ELR (cell line): ENCODE measurements at regions not wholly inside any gene's neighbourhood (a gene's known extent, or its start where the extent isn't known, plus 50 kb on each side); places are given as distances from the start of the nearest gene placed in this dataset.
"Not testable (repeated sequence)": the region's sequence is repeated elsewhere in the genome, so short reads cannot be mapped to it uniquely, and the experiment has no call there.

Experiments used
- DNase-seq: peaks from one replicate; pipeline ENCODE4 v3.0.0-alpha.2; 2015; ENCODE audit warnings: low read depth

GRCh38 chr14:104230946-104231345, 92.6 kb downstream of the KIF26A start:
- no peak for DNase-seq

GRCh38 chr14:104232070-104232484, 93.7 kb downstream of the KIF26A start:
- no peak for DNase-seq

GRCh38 chr14:104234007-104234786, 95.8 kb downstream of the KIF26A start:
- DNase-seq, result not testable (repeated sequence)

DNA sequence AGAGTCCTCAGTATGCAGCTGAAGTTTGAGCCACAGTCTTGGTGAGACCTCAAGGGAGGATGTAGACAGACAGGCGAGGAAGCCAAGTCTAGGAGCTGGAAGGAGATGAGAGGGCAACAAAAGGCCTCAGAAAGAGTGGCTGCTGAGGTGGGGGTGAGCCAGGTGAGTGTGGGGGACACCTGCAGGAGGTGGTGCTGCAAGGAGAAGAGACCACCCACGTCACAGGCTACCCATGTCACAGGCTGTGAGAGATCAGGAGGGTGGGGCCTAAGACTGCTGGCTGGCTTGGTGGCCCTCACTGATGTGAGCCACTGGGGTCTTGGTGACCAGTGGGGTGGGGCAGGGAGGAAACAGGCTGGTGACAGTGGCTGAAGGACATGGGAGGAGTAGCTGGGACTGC, 97.3 kb downstream of the KIF26A start:
- DNase-seq, result no peak

- DNase-seq, result no peak
Measured at GRCh38 chr14:104237651-104238423, 99.5 kb downstream of the KIF26A start.

DNA sequence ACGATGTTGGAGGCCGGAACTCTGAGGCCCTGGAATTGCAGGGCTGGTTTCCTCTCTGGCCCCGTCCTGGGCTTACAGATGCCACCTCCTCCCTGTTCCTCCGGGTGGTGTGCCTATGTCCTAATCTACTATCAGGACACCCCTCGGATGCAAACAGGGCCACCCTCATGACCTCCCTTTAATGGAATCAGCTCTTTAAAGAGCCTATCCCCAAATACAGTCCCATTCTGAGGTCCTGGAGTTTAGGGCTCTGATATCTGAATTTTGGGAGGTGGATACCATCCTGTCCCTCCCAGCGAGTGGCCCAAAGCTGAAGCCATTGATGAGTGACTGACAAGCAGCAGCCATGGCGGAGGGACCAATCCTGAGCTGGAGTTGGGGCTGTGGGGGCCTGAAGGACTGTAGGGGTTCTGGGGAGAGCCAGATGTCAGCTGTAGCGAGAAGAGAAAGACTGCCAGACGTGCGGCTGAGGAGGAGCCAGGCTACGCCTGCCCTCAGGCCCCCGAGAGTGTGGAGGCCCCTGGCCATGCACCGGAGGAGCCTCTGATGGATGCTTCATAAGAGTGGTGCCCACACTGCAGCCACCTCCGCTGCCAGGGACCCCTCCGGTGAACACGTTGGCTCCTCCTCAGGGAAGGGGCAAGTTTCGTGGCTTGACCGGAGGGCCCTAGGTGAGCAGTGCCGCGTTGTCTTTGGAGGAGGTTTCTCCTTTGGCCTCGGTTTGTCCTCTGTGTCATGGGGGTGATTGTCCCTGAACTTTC, 100.2 kb downstream of the KIF26A start:
- no peak for DNase-seq

GRCh38 chr14:104239185-104239775, 100.9 kb downstream of the KIF26A start:
- no peak for DNase-seq

GRCh38 chr14:104239861-104240301, 101.5 kb downstream of the KIF26A start:
- DNase-seq, result no peak

- no peak for DNase-seq
Measured at GRCh38 chr14:104240434-104241157, 102.2 kb downstream of the KIF26A start.

- no peak for DNase-seq
Measured at GRCh38 chr14:104243200-104243599, 104.8 kb downstream of the KIF26A start.

GRCh38 chr14:104244221-104245011, 106.0 kb downstream of the KIF26A start:
- DNase-seq, result no peak

- no peak for DNase-seq
Measured at GRCh38 chr14:104245075-104245474, 106.7 kb downstream of the KIF26A start.

- no peak for DNase-seq
Measured at GRCh38 chr14:104245723-104246122, 107.3 kb downstream of the KIF26A start.

- DNase-seq, result no peak
Measured at GRCh38 chr14:104246401-104247335, 108.3 kb downstream of the KIF26A start.

- no peak for DNase-seq
Measured at GRCh38 chr14:104247336-104248202, 109.2 kb downstream of the KIF26A start.

DNA sequence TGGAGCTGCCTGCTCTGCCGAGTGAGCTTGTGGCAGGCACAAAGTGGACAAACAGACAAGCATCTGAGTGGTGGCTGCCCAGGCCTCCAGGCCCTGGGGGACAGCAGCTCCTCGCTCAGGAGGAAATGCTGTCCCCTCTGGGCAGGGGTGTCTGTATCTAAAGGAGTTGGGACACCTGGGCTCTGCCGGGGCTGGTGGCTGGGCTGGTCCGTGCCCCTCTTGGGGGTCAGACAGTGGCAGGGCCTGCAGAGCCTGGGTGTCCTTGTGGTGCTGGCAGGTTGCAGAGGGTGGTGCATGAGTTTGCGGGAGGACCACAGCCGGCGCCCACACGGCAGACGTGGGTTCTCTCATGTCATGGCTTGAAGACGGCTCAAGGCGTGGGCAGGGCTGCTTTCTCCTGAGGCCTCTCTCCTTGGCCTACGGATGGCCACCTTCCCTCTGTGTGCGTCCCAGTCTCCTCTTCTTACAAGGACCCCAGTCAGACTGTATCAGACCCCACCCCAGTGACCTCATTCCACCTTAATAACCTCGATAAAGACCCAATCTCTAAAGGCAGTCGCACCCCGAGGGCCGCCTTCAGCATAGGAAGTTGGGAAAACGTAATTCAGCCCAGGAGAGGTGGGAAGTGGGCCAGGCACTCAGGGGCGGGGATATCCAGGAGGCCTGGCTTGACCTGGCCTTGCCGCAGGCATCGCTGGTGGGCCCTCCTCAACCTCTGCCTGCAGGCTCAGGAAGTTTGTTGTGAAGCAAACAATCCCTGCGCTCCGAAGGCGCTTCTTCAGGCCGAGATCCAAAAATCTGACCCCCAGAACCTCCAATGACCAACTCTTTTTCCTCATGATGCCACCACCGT, 110.0 kb downstream of the KIF26A start:
- DNase-seq, result no peak

- DNase-seq, result no peak
Measured at GRCh38 chr14:104249089-104249488, 110.7 kb downstream of the KIF26A start.

DNA sequence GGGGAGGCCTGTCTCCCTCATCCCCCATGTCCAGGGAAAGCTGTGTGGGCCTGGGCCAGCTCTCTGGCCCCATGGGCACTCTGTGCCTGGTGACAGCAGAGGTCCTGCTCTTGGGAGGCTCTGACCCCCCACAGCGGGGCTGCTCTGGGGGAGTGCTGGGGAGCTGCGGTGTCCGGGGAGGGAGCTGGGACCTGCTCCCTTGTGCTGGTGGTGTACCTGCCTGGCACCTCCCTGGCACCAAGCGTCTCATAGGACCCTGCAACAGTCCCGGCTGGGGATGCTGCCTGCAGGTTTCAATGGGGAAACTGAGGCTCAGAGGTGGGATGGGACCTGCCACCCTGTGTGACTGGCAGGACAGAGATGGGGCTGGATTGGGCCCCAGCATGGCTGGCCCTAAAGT, 111.3 kb downstream of the KIF26A start:
- no peak for DNase-seq
